Endothelial cell (in vitro differentiated cells): ENCODE measurements at regions not wholly inside any gene's neighbourhood (a gene's known extent, or its start where the extent isn't known, plus 50 kb on each side); places are given as distances from the start of the nearest gene placed in this dataset.

Source experiments
- DNase-seq: peaks from one replicate; pipeline ENCODE4 v3.0.0; 2021; ENCODE audit warnings: low spot score
- H3K27ac Mint-ChIP-seq: one replicate; pipeline ENCODE4 v1.8.0; 2021; ENCODE audit warnings: mixed read lengths, inconsistent platforms; ENCODE audit not compliant: unreplicated experiment
- H3K27me3 Mint-ChIP-seq: one replicate; pipeline ENCODE4 v1.8.0; 2021; ENCODE audit warnings: mild to moderate bottlenecking, moderate library complexity, mixed read lengths, inconsistent platforms; ENCODE audit not compliant: unreplicated experiment
- H3K36me3 Mint-ChIP-seq: one replicate; pipeline ENCODE4 v1.8.0; 2021; ENCODE audit warnings: mild to moderate bottlenecking, low read depth, mixed read lengths, inconsistent platforms; ENCODE audit not compliant: unreplicated experiment
- H3K4me1 Mint-ChIP-seq: one replicate; pipeline ENCODE4 v1.8.0; 2021; ENCODE audit warnings: mild to moderate bottlenecking, mixed read lengths, inconsistent platforms; ENCODE audit not compliant: unreplicated experiment
- H3K4me3 Mint-ChIP-seq: one replicate; pipeline ENCODE4 v1.8.0; 2021; ENCODE audit warnings: mild to moderate bottlenecking, mixed read lengths, inconsistent platforms; ENCODE audit not compliant: unreplicated experiment
- H3K9me3 Mint-ChIP-seq: one replicate; pipeline ENCODE4 v1.8.0; 2021; ENCODE audit warnings: mixed read lengths, inconsistent platforms; ENCODE audit not compliant: unreplicated experiment
- CTCF ChIP-seq: fragments of 200-600 bp; sonication (generic); IDR thresholded peaks from one replicate; pipeline ENCODE4 v1.5.0; 2021; ENCODE audit warnings: antibody characterized with exemption; ENCODE audit not compliant: unreplicated experiment

GRCh38 chr10:128546651-128547165, 420.5 kb upstream of the MKI67 start:
- Mint-ChIP-seq H3K4me1 (peaks cover 5% of the 10 kb centered on the region), H3K27ac (no peak overlapping the region), H3K4me3 (no peak overlapping the region), H3K36me3 (no peaks in the 10 kb centered on the region), H3K27me3 (peaks cover 4% of the 10 kb centered on the region), H3K9me3 (no peaks in the 10 kb centered on the region)
- no peak for DNase-seq
- TF ChIP-seq CTCF = no peak

DNA sequence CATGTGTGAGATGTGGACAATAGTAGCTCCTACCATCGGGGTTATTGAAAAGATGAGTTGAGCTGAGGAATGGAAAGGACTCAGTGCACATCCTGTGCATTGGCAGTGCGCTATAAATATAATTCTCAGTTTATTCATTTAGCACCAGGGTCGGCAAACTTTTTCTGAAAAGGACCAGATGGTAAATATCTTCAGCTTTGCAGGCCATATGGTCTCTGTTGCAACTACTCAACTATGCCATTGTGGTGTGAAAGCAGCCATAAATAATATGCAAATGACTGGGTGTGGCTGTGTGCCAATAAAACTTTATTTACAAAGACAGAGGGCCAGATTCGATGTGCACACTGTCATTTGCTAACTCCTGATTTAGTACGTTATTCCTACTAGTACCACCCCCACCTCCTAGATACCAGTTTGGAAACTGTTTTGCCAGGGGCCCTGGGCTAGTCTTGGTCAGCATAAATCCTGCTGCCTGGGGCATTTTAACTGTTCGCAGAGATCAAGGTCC, 422.9 kb upstream of the MKI67 start:
- Mint-ChIP-seq H3K36me3 (no peaks in the 10 kb centered on the region), H3K4me1 (peaks cover 5% of the 10 kb centered on the region), H3K27me3 (peaks cover 6% of the 10 kb centered on the region), H3K27ac (no peak overlapping the region), H3K9me3 (no peaks in the 10 kb centered on the region), H3K4me3 (no peak overlapping the region)
- TF ChIP-seq CTCF = no peak
- no peak for DNase-seq

DNA sequence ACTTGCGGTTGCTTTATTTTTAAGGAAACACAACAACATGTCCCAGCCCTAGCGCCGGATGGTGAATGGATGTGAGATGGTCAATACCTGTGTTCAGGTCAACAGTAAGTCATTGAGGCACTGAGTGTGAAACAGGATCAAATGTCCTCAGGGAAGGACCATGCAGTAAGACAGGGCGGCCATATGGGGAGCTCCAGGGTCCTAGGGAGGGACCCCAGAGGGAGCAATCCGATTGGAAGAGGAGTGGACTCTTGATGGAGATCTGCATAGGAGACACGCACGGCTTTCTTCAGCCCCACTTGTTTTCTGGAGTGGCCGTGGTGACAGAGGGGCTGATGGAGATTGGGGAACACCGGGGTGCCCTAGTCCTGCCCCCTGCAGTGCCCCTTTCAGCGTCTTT, 423.8 kb upstream of the MKI67 start:
- Mint-ChIP-seq H3K9me3 (no peaks in the 10 kb centered on the region), H3K27ac (no peak overlapping the region), H3K36me3 (no peaks in the 10 kb centered on the region), H3K4me1 (peaks cover 5% of the 10 kb centered on the region), H3K4me3 (no peak overlapping the region), H3K27me3 (peaks cover 6% of the 10 kb centered on the region)
- TF ChIP-seq CTCF = no peak
- no peak for DNase-seq

- no peak overlapping the region for H3K4me3 Mint-ChIP-seq
- DNase-seq = no peak
- H3K27ac Mint-ChIP-seq = no peak overlapping the region
- peaks cover 6% of the 10 kb centered on the region for H3K27me3 Mint-ChIP-seq
- peaks cover 5% of the 10 kb centered on the region for H3K4me1 Mint-ChIP-seq
- no peaks in the 10 kb centered on the region for H3K9me3 Mint-ChIP-seq
- H3K36me3 Mint-ChIP-seq = no peaks in the 10 kb centered on the region
- no peak for TF ChIP-seq CTCF
Observed at GRCh38 chr10:128551475-128551874, 425.3 kb upstream of the MKI67 start.

DNA sequence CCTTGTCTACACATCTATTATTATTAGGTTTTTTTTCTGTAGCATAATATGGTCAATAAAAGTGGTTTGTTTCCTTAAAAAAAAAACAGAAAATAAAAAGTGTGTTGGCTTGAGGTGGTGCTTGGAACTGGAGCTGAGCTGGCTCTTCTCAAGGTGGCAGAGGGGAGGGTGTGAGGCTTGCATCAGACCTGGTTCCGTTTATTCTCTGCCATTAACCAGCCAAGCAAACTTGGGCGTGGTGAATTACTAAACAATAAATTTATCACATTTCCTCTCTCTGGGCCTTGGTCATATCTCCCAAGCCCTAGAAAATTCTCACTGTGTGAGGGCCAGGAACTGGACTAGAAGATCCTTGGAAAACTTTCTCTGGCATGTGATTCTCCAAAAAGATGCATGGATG, 427.5 kb upstream of the MKI67 start:
- peaks cover 9% of the 10 kb centered on the region for H3K27me3 Mint-ChIP-seq
- TF ChIP-seq CTCF = no peak
- H3K36me3 Mint-ChIP-seq = no peaks in the 10 kb centered on the region
- H3K27ac Mint-ChIP-seq = no peak overlapping the region
- H3K9me3 Mint-ChIP-seq = no peaks in the 10 kb centered on the region
- no peak for DNase-seq
- H3K4me1 Mint-ChIP-seq = peaks cover 5% of the 10 kb centered on the region
- H3K4me3 Mint-ChIP-seq = no peak overlapping the region
